Neural crest cell (in vitro differentiated cells): ENCODE measurements at regions not wholly inside any gene's neighbourhood (a gene's known extent, or its start where the extent isn't known, plus 50 kb on each side); places are given as distances from the start of the nearest gene placed in this dataset.

Experiments used
- DNase-seq: peaks from one replicate; pipeline ENCODE4 v3.0.0; 2021; ENCODE audit warnings: low read depth, mixed read lengths, low spot score
- H3K27ac Mint-ChIP-seq: one replicate; pipeline ENCODE4 v1.8.0; 2021; ENCODE audit warnings: mild to moderate bottlenecking, mixed read lengths; ENCODE audit not compliant: unreplicated experiment
- H3K27me3 Mint-ChIP-seq: 2 replicates; pipeline ENCODE4 v1.8.0; 2021; ENCODE audit warnings: low read depth, mild to moderate bottlenecking, mixed read lengths
- H3K36me3 Mint-ChIP-seq: 2 replicates; pipeline ENCODE4 v1.8.0; 2021; ENCODE audit warnings: low read depth, mild to moderate bottlenecking, mixed read lengths
- H3K4me1 Mint-ChIP-seq: 2 replicates; pipeline ENCODE4 v1.8.0; 2021; ENCODE audit warnings: mixed read lengths
- H3K4me3 Mint-ChIP-seq: one replicate; pipeline ENCODE4 v1.8.0; 2021; ENCODE audit warnings: mild to moderate bottlenecking, mixed read lengths
- H3K9me3 Mint-ChIP-seq: 2 replicates; pipeline ENCODE4 v1.8.0; 2021; ENCODE audit warnings: mixed read lengths
- CTCF ChIP-seq: fragments of 200-600 bp; sonication (generic); conservative IDR thresholded peaks from 2 replicates; pipeline ENCODE4 v1.5.0; 2021; ENCODE audit warnings: antibody characterized with exemption, mild to moderate bottlenecking

GRCh38 chr5:17846496-17846895 lies 212.2 kb downstream of the TAF11L14 start:
- H3K27ac Mint-ChIP-seq = no peak overlapping the region
- H3K27me3 Mint-ChIP-seq = no peaks in the 10 kb centered on the region
- H3K36me3 Mint-ChIP-seq = peaks cover 3% of the 10 kb centered on the region
- H3K4me3 Mint-ChIP-seq = no peak overlapping the region
- peaks cover 8% of the 10 kb centered on the region for H3K9me3 Mint-ChIP-seq
- no peaks in the 10 kb centered on the region for H3K4me1 Mint-ChIP-seq
- no peak for DNase-seq
- no peak for TF ChIP-seq CTCF

DNA sequence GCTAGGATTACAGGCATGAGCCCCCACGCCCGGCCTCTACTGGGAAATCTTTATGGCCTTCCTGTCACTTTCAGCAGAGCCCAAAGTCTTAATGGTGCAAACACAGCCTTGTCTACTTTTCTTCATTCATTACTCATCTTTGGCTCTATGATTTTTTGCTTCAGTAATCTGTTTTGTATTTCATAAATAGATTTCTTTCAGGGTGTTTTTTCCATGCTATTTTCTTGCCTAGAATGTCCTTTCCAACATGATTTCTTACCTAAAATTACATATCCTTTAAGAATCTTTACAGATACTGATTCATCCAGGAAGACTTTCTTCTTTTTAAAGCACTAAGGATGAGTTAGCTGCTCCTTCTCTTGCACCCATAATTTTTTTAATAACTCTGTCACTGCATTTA lies 213.0 kb downstream of the TAF11L14 start:
- Mint-ChIP-seq H3K36me3 (no peaks in the 10 kb centered on the region), H3K27ac (no peak overlapping the region), H3K4me3 (no peak overlapping the region), H3K4me1 (no peaks in the 10 kb centered on the region), H3K27me3 (no peaks in the 10 kb centered on the region), H3K9me3 (peaks cover 3% of the 10 kb centered on the region)
- no peak for TF ChIP-seq CTCF
- DNase-seq = no peak

DNA sequence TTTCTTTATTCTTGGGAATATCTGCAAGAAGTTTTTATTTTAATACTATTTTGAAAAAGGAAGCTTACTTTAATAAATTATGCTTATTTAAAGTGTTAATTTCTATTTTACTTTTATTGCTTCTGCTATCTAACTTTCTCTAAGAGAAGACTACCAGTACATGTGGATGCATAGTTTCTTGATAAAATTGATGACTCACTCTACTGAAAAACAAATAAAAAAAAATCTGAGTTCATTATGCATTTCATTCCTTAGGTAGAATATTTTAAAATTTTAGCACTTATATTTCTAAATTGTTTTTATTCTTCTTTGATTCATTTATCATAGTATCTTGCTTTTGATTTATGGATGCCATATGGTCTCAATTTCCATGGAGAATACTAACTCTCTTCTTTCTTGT lies 217.9 kb downstream of the TAF11L14 start:
- peaks cover 7% of the 10 kb centered on the region for H3K4me1 Mint-ChIP-seq
- H3K27ac Mint-ChIP-seq = no peak overlapping the region
- H3K9me3 Mint-ChIP-seq = no peaks in the 10 kb centered on the region
- H3K27me3 Mint-ChIP-seq = no peaks in the 10 kb centered on the region
- DNase-seq = no peak
- no peak overlapping the region for H3K4me3 Mint-ChIP-seq
- TF ChIP-seq CTCF = no peak
- no peaks in the 10 kb centered on the region for H3K36me3 Mint-ChIP-seq

DNA sequence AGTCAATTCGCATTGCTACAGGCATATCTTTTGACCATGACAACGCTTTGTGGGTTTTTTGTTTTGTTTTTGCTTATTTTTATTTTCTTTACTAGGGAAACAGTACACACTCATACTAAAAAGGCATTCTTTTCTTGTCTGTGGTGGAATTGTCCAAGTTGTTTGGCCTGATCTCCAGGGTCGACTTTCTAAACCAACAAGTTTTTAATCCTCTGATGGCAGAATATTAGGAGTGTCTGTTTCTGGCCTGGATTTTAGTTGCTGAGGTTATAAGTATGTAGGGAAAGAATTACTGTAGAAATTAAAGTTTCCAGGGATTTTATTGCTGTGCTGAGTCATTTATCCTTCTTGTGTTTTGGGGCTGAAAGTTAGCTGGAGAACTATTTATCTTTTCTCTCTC lies 218.5 kb downstream of the TAF11L14 start:
- TF ChIP-seq CTCF = no peak
- no peaks in the 10 kb centered on the region for H3K9me3 Mint-ChIP-seq
- no peaks in the 10 kb centered on the region for H3K36me3 Mint-ChIP-seq
- peaks cover 7% of the 10 kb centered on the region for H3K4me1 Mint-ChIP-seq
- no peak overlapping the region for H3K4me3 Mint-ChIP-seq
- no peak overlapping the region for H3K27ac Mint-ChIP-seq
- H3K27me3 Mint-ChIP-seq = no peaks in the 10 kb centered on the region
- DNase-seq = no peak

- no peak for TF ChIP-seq CTCF
- Mint-ChIP-seq H3K27me3 (no peaks in the 10 kb centered on the region), H3K27ac (no peak overlapping the region), H3K9me3 (no peaks in the 10 kb centered on the region), H3K36me3 (no peaks in the 10 kb centered on the region), H3K4me3 (no peak overlapping the region), H3K4me1 (peaks cover 7% of the 10 kb centered on the region)
- no peak for DNase-seq
Observed at GRCh38 chr5:17854901-17855300, 220.6 kb downstream of the TAF11L14 start.
